AG09309 (cell line): ENCODE measurements at regions not wholly inside any gene's neighbourhood (a gene's known extent, or its start where the extent isn't known, plus 50 kb on each side); places are given as distances from the start of the nearest gene placed in this dataset.

Experiments
- DNase-seq: peaks from one replicate; pipeline ENCODE4 v3.0.0-alpha.2; 2010; ENCODE audit warnings: low read depth
- H3K4me3 ChIP-seq: 2 replicates; pipeline ENCODE4 v1.5.1; 2011; ENCODE audit warnings: mild to moderate bottlenecking, low read depth, low read length, moderate library complexity; ENCODE audit not compliant: control insufficient read depth
- CTCF ChIP-seq: IDR thresholded peaks from 2 replicates; pipeline ENCODE4 v1.5.1; 2011; ENCODE audit warnings: mild to moderate bottlenecking, low read depth, low read length, inconsistent platforms; ENCODE audit not compliant: insufficient read depth, control insufficient read depth; ENCODE audit errors: missing control alignments

- H3K4me3 ChIP-seq = no peak overlapping the region
- TF ChIP-seq CTCF = no peak
- DNase-seq = no peak
These were observed 185.1 kb downstream of the ATXN7L3B start for GRCh38 chr12:74722709-74723108.

- DNase-seq = no peak
- TF ChIP-seq CTCF = no peak
- no peak overlapping the region for H3K4me3 ChIP-seq
These were observed 187.5 kb downstream of the ATXN7L3B start for GRCh38 chr12:74725154-74725553.

GRCh38 chr12:74728006-74728405 is 190.4 kb downstream of the ATXN7L3B start:
- no peak for DNase-seq
- TF ChIP-seq CTCF = no peak
- H3K4me3 ChIP-seq = no peak overlapping the region

- H3K4me3 ChIP-seq = no peak overlapping the region
- DNase-seq = no peak
- TF ChIP-seq CTCF = no peak
These were observed 194.6 kb downstream of the ATXN7L3B start for GRCh38 chr12:74732164-74732784.

GRCh38 chr12:74732826-74733225 is 195.2 kb downstream of the ATXN7L3B start:
- DNase-seq = no peak
- H3K4me3 ChIP-seq = no peak overlapping the region
- no peak for TF ChIP-seq CTCF

- no peak for DNase-seq
These were observed 203.5 kb downstream of the ATXN7L3B start for GRCh38 chr12:74741112-74741511.

More at GRCh38 chr12:74741112-74741511, 203.5 kb downstream of the ATXN7L3B start:
- no peak overlapping the region for H3K4me3 ChIP-seq
- TF ChIP-seq CTCF = no peak
